H1 (cell line): ENCODE measurements at regions not wholly inside any gene's neighbourhood (a gene's known extent, or its start where the extent isn't known, plus 50 kb on each side); places are given as distances from the start of the nearest gene placed in this dataset.

Experiments
- CHD7 ChIP-seq: fragments of 300-600 bp; sonication (generic); IDR thresholded peaks from 2 replicates; pipeline ENCODE4 v1.7.1; 2012; ENCODE audit warnings: low read length, moderate library complexity, mild to moderate bottlenecking, inconsistent platforms; ENCODE audit not compliant: insufficient replicate concordance
- POU5F1 ChIP-seq: IDR thresholded peaks from 2 replicates; pipeline ENCODE4 v1.6.1; 2011; ENCODE audit warnings: low read depth, mild to moderate bottlenecking, low read length, moderate library complexity
- SAP30 ChIP-seq: fragments of 300-600 bp; sonication (generic); IDR thresholded peaks from 2 replicates; pipeline ENCODE4 v1.7.1; 2012; ENCODE audit warnings: low read length, moderate library complexity, mild to moderate bottlenecking, inconsistent platforms; ENCODE audit not compliant: insufficient read depth, insufficient replicate concordance

DNA sequence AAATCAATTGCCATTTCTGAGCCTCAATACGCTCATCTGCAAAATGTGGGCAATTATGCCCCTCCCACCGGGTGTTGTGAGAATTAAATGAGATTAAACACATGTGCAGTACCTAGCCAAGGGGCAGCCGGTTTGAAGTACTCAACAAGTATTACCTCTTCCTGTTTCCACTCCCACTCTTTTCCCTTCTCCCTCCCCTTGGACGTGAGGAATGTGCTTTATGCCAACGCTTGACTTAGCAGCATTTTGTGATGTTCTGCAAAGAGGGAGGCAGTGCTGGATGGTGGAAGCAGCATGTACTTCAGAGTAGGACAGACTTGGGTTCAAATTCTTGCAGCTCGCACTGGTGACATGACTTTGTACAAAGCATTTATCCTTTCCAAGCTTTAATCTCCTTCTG is 306.0 kb downstream of the BUD13 start (continued):
- TF ChIP-seq POU5F1: no peak
- TF ChIP-seq CHD7: no peak
- no peak for TF ChIP-seq SAP30
